Cardiac muscle cell (in vitro differentiated cells and primary cell): ENCODE measurements at regions not wholly inside any gene's neighbourhood (a gene's known extent, or its start where the extent isn't known, plus 50 kb on each side); places are given as distances from the start of the nearest gene placed in this dataset.

Experiments used
- DNase-seq, 2 donors: peaks; one replicate each; pipeline versions ENCODE4 v3.0.0 to v3.0.0-alpha.2; 2010 to 2017; ENCODE audit warnings: low read depth in 1 of 2, low spot score in 1 of 2
- H3K27ac ChIP-seq: fragments of 200-600 bp; sonication (generic); 2 replicates; pipeline ENCODE4 v1.5.1; 2016
- H3K27me3 ChIP-seq: fragments of 200-600 bp; sonication (generic); 2 replicates; pipeline ENCODE4 v1.6.0; 2016; ENCODE audit warnings: control low read depth
- H3K36me3 ChIP-seq: fragments of 200-600 bp; sonication (generic); 2 replicates; pipeline ENCODE4 v1.5.1; 2016; ENCODE audit warnings: control low read depth
- H3K4me1 ChIP-seq: fragments of 200-600 bp; sonication (generic); 2 replicates; pipeline ENCODE4 v1.8.1; 2017; ENCODE audit warnings: low read depth, mild to moderate bottlenecking, mixed run types
- H3K4me3 ChIP-seq: fragments of 200-600 bp; sonication (generic); 2 replicates; pipeline ENCODE4 v1.5.1; 2016; ENCODE audit warnings: mild to moderate bottlenecking
- H3K9me3 ChIP-seq: fragments of 200-600 bp; sonication (generic); 2 replicates; pipeline ENCODE4 v1.5.1; 2017; ENCODE audit warnings: low read depth, mild to moderate bottlenecking, control low read depth
- CTCF ChIP-seq: IDR thresholded peaks from 2 replicates; pipeline ENCODE4 v1.5.1; 2012; ENCODE audit warnings: low read depth, mild to moderate bottlenecking, low read length

- no peaks in the 10 kb centered on the region for H3K9me3 ChIP-seq
- H3K4me1 ChIP-seq: no peaks in the 10 kb centered on the region
- no peak overlapping the region for H3K27ac ChIP-seq
- DNase-seq: peak in 1 of 2 donors; percentile 80
- H3K4me3 ChIP-seq: no peak overlapping the region
- H3K36me3 ChIP-seq: no peaks in the 10 kb centered on the region
- no peaks in the 10 kb centered on the region for H3K27me3 ChIP-seq
- no peak for TF ChIP-seq CTCF
Measured at GRCh38 chr4:37540486-37540885, 145.7 kb downstream of the RELL1 start.

GRCh38 chr4:37538931-37539330 lies 147.2 kb downstream of the RELL1 start:
- TF ChIP-seq CTCF: no peak
- Histone ChIP-seq H3K27ac (no peak overlapping the region), H3K4me3 (no peak overlapping the region), H3K4me1 (no peaks in the 10 kb centered on the region), H3K36me3 (no peaks in the 10 kb centered on the region), H3K9me3 (no peaks in the 10 kb centered on the region), H3K27me3 (no peaks in the 10 kb centered on the region)
- DNase-seq: no peak

GRCh38 chr4:37537484-37537883 lies 148.7 kb downstream of the RELL1 start:
- H3K4me3 ChIP-seq: no peak overlapping the region
- no peaks in the 10 kb centered on the region for H3K27me3 ChIP-seq
- no peaks in the 10 kb centered on the region for H3K36me3 ChIP-seq
- no peak overlapping the region for H3K27ac ChIP-seq
- H3K9me3 ChIP-seq: no peaks in the 10 kb centered on the region
- DNase-seq: no peak
- H3K4me1 ChIP-seq: no peaks in the 10 kb centered on the region
- no peak for TF ChIP-seq CTCF

- Histone ChIP-seq H3K4me3 (no peak overlapping the region), H3K4me1 (no peaks in the 10 kb centered on the region), H3K36me3 (no peaks in the 10 kb centered on the region), H3K27ac (no peak overlapping the region), H3K27me3 (no peaks in the 10 kb centered on the region), H3K9me3 (no peaks in the 10 kb centered on the region)
- DNase-seq: no peak
- TF ChIP-seq CTCF: no peak
Measured at GRCh38 chr4:37535872-37536271, 150.3 kb downstream of the RELL1 start.

- no peak for DNase-seq
- H3K27ac ChIP-seq: no peak overlapping the region
Measured at GRCh38 chr4:37533286-37534033, 152.7 kb downstream of the RELL1 start.

More at GRCh38 chr4:37533286-37534033, 152.7 kb downstream of the RELL1 start:
- H3K4me1 ChIP-seq: no peaks in the 10 kb centered on the region
- H3K4me3 ChIP-seq: no peak overlapping the region
- no peaks in the 10 kb centered on the region for H3K27me3 ChIP-seq
- no peaks in the 10 kb centered on the region for H3K9me3 ChIP-seq
- TF ChIP-seq CTCF: no peak
- H3K36me3 ChIP-seq: no peaks in the 10 kb centered on the region
